ENCODE measurements at regions not wholly inside any gene's neighbourhood (a gene's known extent, or its start where the extent isn't known, plus 50 kb on each side); places are given as distances from the start of the nearest gene placed in this dataset.

GRCh38 chr4:38230821-38231563, 270.8 kb downstream of the PTTG2 start:
- DNase-seq: no peak

GRCh38 chr4:38231626-38232025, 271.4 kb downstream of the PTTG2 start:
- no peak for DNase-seq

- DNase-seq: no peak
These were observed 272.5 kb downstream of the PTTG2 start for GRCh38 chr4:38232741-38233140.

GRCh38 chr4:38233727-38234480, 273.7 kb downstream of the PTTG2 start:
- no peak for DNase-seq

GRCh38 chr4:38235354-38235753, 275.2 kb downstream of the PTTG2 start:
- no peak for DNase-seq

GRCh38 chr4:38236003-38236402, 275.8 kb downstream of the PTTG2 start:
- DNase-seq: no peak

- DNase-seq: no peak
These were observed 276.3 kb downstream of the PTTG2 start for GRCh38 chr4:38236503-38236902.

- no peak for DNase-seq
These were observed 276.9 kb downstream of the PTTG2 start for GRCh38 chr4:38237139-38237538.

- no peak for DNase-seq
These were observed 281.3 kb downstream of the PTTG2 start for GRCh38 chr4:38241541-38241940.

- DNase-seq: no peak
These were observed 281.9 kb downstream of the PTTG2 start for GRCh38 chr4:38242101-38242500.

- peak; percentile 11 for DNase-seq
These were observed 282.7 kb downstream of the PTTG2 start for GRCh38 chr4:38242822-38243387.

- DNase-seq: no peak
These were observed 283.3 kb downstream of the PTTG2 start for GRCh38 chr4:38243388-38244053.

GRCh38 chr4:38254825-38255224, 294.6 kb downstream of the PTTG2 start:
- DNase-seq: no peak

GRCh38 chr4:38255572-38255971, 295.4 kb downstream of the PTTG2 start:
- no peak for DNase-seq

GRCh38 chr4:38266616-38267015, 306.4 kb downstream of the PTTG2 start:
- peak; percentile 2 for DNase-seq

GRCh38 chr4:38268108-38268820, 308.1 kb downstream of the PTTG2 start:
- no peak for DNase-seq

- no peak for DNase-seq
These were observed 308.6 kb downstream of the PTTG2 start for GRCh38 chr4:38268837-38269236.

- DNase-seq: no peak
These were observed 313.2 kb downstream of the PTTG2 start for GRCh38 chr4:38273407-38273806.

- no peak for DNase-seq
These were observed 315.3 kb downstream of the PTTG2 start for GRCh38 chr4:38275331-38276100.

GRCh38 chr4:38278255-38278654, 318.1 kb downstream of the PTTG2 start:
- DNase-seq: no peak

GRCh38 chr4:38279077-38279476, 318.9 kb downstream of the PTTG2 start:
- no peak for DNase-seq
